ENCODE measurements at regions not wholly inside any gene's neighbourhood (a gene's known extent, or its start where the extent isn't known, plus 50 kb on each side); places are given as distances from the start of the nearest gene placed in this dataset.

DNA sequence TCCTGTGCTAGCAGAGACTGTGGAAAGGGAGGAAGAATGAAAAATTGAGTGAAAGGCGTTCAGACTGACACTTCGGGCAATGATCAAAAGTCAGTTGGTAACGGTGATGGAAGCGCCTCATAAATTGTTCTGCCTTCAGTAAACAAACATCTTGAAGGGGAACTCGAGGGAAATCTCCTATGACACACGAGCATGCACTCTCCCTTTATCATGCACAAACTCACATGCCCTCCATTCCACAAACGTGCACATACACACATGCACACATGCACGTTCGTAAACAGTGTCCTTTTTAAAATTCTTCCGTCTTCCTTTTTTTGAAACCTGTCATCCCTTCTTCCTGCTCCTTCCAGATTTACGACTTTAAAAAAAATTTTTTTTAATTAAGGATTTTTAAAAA is 77.8 kb upstream of the TMEM45B start:
- TF ChIP-seq EP300 (IDR thresholded peaks at IDR 0.05) = no peak
- TF ChIP-seq, protein P1, sequence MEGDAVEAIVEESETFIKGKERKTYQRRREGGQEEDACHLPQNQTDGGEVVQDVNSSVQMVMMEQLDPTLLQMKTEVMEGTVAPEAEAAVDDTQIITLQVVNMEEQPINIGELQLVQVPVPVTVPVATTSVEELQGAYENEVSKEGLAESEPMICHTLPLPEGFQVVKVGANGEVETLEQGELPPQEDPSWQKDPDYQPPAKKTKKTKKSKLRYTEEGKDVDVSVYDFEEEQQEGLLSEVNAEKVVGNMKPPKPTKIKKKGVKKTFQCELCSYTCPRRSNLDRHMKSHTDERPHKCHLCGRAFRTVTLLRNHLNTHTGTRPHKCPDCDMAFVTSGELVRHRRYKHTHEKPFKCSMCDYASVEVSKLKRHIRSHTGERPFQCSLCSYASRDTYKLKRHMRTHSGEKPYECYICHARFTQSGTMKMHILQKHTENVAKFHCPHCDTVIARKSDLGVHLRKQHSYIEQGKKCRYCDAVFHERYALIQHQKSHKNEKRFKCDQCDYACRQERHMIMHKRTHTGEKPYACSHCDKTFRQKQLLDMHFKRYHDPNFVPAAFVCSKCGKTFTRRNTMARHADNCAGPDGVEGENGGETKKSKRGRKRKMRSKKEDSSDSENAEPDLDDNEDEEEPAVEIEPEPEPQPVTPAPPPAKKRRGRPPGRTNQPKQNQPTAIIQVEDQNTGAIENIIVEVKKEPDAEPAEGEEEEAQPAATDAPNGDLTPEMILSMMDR (IDR thresholded peaks at IDR 0.05) = no peak
- no peak for TF ChIP-seq POLR2A (IDR thresholded peaks at IDR 0.05)

Measured in tibial nerve (tissue), 4 donors.